ENCODE measurements at regions not wholly inside any gene's neighbourhood (a gene's known extent, or its start where the extent isn't known, plus 50 kb on each side); places are given as distances from the start of the nearest gene placed in this dataset.
"Not testable (repeated sequence)": the region's sequence is repeated elsewhere in the genome, so short reads cannot be mapped to it uniquely, and the experiment has no call there.

- no peak for DNase-seq (ENCODE audit: low read depth in 2 of 2)
These were observed 106.7 kb downstream of the RAP2B start for GRCh38 chr3:153268564-153269279.

GRCh38 chr3:153269730-153270129 lies 107.7 kb downstream of the RAP2B start:
- DNase-seq (ENCODE audit: low read depth in 2 of 2): no peak

- no peak for DNase-seq (ENCODE audit: low read depth in 2 of 2)
These were observed 111.2 kb downstream of the RAP2B start for GRCh38 chr3:153273217-153273616.

- peak; percentile 24 to 25 for DNase-seq (ENCODE audit: low read depth in 2 of 2)
These were observed 111.9 kb downstream of the RAP2B start for GRCh38 chr3:153273767-153274435.

- no peak for DNase-seq (ENCODE audit: low read depth in 2 of 2)
These were observed 112.5 kb downstream of the RAP2B start for GRCh38 chr3:153274561-153274960.

- no peak for DNase-seq (ENCODE audit: low read depth in 2 of 2)
These were observed 113.5 kb downstream of the RAP2B start for GRCh38 chr3:153275514-153275913.

- peak; percentile 40 to 50 for DNase-seq (ENCODE audit: low read depth in 2 of 2)
These were observed 115.0 kb downstream of the RAP2B start for GRCh38 chr3:153277029-153277428.

- DNase-seq (ENCODE audit: low read depth in 2 of 2): not testable (repeated sequence)
These were observed 119.4 kb downstream of the RAP2B start for GRCh38 chr3:153281236-153281997.

- no peak for DNase-seq (ENCODE audit: low read depth in 2 of 2)
These were observed 120.3 kb downstream of the RAP2B start for GRCh38 chr3:153282355-153282754.

- DNase-seq (ENCODE audit: low read depth in 2 of 2): peak; percentile 76 to 77
These were observed 122.4 kb downstream of the RAP2B start for GRCh38 chr3:153284282-153284938.

GRCh38 chr3:153285194-153285641 lies 123.2 kb downstream of the RAP2B start:
- DNase-seq (ENCODE audit: low read depth in 2 of 2): no peak

- DNase-seq (ENCODE audit: low read depth in 2 of 2): no peak
These were observed 124.0 kb downstream of the RAP2B start for GRCh38 chr3:153285982-153286381.

- DNase-seq (ENCODE audit: low read depth in 2 of 2): no peak
These were observed 125.0 kb downstream of the RAP2B start for GRCh38 chr3:153287017-153287416.

- no peak for DNase-seq (ENCODE audit: low read depth in 2 of 2)
These were observed 127.3 kb downstream of the RAP2B start for GRCh38 chr3:153289334-153289808.

- DNase-seq (ENCODE audit: low read depth in 2 of 2): no peak
These were observed 128.4 kb downstream of the RAP2B start for GRCh38 chr3:153290268-153291015.

GRCh38 chr3:153291059-153291685 lies 129.1 kb downstream of the RAP2B start:
- no peak for DNase-seq (ENCODE audit: low read depth in 2 of 2)

GRCh38 chr3:153293265-153293664 lies 131.2 kb downstream of the RAP2B start:
- no peak for DNase-seq (ENCODE audit: low read depth in 2 of 2)

GRCh38 chr3:153295901-153296300 lies 133.9 kb downstream of the RAP2B start:
- no peak for DNase-seq (ENCODE audit: low read depth in 2 of 2)

- DNase-seq (ENCODE audit: low read depth in 2 of 2): no peak
These were observed 143.2 kb downstream of the RAP2B start for GRCh38 chr3:153305189-153305588.

- DNase-seq (ENCODE audit: low read depth in 2 of 2): no peak
These were observed 149.5 kb downstream of the RAP2B start for GRCh38 chr3:153311541-153311940.
